Activated CD8-positive, alpha-beta memory T cell treated with anti-CD3 and anti-CD28 coated beads, Interleukin-2, amount 50 U/mL, for 48 hours (primary cell): ENCODE measurements at regions not wholly inside any gene's neighbourhood (a gene's known extent, or its start where the extent isn't known, plus 50 kb on each side); places are given as distances from the start of the nearest gene placed in this dataset.

Source experiments
- DNase-seq: peaks from one replicate; pipeline ENCODE4 v3.0.0-alpha.2; 2020

DNA sequence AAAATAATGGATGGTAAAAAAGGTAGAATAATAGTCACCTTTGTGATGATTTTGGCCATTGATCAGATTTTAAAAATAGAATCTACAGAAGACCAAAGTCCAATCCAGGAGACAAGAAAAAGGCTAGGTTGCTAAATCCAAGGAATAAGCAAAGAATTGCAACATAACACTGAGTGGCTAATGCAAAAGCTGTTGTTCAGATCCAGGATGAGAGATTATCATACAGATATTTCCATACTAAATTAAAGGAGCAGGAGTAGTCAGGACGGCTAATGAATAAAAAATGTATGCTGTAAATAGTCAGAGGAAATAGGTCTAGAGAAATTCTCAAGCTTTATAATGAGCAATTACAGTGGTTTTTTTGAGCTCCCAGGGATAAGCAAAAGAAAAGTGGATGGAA, 745.9 kb upstream of the ACVR2A start:
- DNase-seq, result no peak

DNA sequence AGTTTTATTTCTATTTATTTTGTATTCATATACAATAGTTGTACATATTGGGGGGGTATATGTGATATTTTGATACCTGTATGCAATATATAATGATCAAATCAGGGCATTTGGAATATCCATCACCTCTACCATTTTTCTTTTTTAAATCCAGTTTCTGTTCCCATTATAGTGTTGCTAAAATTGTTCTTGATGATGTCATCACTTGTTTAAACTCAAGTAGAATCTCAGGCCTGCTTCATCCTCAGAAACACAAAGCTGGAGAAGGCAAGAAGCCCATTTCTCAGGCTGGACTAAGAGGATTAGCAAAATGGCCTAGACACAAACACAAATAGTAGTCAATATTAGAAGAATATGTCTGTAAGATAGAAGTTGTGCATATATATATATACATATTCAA, 747.1 kb upstream of the ACVR2A start:
- DNase-seq, result no peak

DNA sequence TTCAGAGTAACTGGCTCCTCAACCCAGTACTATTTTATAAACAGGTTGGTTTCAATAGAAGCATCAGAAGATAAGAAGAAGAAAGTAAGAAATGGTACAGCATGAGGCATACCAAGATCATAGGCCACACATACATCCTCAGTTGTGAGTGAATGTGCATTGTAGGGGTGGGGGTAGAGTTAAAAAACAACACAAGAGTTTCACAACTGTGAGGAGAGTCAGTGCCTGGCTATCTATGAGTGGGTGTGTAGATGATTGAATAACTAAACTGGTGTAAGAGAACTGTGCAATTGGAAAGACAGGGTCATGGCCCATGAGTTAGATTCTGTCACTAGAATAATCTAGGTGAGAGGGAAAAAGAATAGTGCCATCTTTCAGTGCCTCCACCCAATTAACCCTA, 748.2 kb upstream of the ACVR2A start:
- DNase-seq, result no peak

DNA sequence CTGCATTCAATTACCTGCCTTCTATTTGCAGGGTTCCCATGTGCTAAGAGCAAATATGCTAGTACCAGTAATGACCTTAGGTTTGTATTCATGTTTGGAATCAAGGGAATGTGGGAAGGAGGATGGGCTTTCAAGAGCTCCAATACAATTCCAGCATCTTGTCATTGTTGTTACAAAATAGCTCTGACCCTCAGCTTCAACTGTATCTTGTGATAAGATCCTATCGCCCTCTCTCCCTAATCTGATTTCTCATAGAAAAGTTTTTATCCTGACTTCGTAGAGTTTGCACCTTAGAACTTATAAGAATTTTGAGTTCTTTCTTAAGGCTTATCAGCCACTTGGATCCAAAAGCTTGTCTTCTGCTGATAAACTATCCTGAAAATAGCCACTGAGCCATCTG, 749.5 kb upstream of the ACVR2A start:
- DNase-seq, result no peak

DNA sequence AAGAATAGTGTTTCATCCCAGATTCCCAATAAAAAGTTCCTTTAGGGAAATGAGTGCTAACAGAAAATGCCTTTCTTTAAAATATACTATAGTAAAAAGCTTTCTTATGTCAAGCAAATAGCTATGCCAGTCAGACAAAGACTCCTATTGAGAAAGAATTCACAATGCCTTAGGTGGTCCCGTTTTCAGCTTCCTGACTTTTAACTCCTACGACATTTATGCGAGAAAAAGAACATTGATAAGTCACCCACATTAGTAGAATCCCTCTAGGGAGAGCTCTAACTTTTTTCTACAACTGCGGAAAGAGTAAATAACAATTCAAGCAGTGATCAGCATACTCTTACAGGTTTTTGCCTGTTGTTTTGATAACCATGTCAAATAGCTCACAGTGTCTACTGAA, 750.8 kb upstream of the ACVR2A start:
- no peak for DNase-seq

DNA sequence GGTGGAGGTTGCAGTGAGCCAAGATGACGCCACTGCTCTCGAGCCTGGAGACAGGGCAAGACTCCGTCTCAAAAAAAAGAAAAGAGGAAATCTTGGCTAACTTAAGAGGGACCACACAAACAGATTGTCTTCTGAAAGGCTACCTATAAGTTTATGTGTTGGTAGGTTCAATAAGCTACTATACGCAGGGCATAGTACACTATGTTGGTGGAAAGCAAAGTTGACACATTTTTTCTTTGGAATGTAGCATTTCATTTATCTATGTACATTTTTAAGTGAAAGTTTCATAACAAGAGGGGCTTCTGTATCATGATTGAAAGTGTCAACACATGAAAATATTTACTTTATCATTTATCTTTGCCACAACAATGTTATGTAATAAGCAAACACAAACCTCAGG, 752.6 kb upstream of the ACVR2A start:
- DNase-seq, result no peak

DNA sequence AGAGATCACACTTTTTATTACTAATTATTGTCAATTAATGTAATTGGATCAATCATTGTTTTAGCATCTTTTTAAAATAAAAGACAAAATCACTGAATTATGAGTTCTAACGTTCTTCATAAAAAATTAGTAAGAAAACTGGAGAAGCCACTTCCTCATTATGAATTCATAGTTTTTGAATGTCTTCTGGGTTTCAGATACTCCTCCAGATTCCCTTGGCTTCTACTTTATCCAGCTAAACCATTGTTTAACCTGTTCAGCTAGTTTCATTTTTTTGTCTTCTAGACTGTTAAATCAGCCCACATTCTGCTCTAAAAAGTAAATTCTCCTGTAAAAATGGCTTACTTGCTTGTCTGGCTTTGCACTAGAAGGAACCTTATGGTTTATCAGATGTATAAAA, 753.4 kb upstream of the ACVR2A start:
- DNase-seq, result no peak

DNA sequence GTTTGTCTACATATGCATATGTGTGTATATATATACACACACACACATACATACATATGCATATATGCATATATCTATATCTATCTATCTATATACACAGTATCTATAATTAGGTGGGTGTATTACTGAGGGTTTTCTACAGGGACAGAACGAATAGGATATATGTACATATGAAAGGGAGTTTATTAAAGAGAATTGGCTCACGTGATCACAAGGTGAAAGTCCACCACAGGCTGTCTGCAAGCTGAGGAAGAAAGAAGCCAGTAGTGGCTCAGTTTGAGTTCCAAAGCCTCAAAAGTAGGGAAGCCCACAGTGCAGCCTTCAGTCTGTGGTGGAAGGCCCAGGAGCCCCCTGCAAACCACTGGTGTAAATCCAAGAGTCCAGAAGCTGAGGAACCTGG, 756.0 kb upstream of the ACVR2A start:
- no peak for DNase-seq

DNA sequence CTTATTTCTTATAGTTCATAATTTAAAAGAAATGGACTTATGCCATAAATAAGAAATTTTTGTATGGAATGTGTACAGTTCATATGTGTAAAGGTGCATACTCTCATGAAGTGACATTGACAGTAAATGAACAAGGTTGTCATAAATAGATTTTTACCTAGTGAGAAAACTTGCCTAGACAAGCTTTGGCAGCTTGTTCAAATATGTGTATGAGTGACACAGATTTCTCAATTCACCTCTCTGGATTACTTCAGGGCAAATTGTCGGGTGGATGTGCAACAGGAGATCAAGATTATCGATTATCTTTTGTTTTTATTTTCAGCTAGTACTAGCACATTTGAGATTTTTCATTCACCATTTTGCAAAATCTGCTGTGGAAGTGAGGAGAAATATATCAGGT, 758.1 kb upstream of the ACVR2A start:
- DNase-seq, result no peak

DNA sequence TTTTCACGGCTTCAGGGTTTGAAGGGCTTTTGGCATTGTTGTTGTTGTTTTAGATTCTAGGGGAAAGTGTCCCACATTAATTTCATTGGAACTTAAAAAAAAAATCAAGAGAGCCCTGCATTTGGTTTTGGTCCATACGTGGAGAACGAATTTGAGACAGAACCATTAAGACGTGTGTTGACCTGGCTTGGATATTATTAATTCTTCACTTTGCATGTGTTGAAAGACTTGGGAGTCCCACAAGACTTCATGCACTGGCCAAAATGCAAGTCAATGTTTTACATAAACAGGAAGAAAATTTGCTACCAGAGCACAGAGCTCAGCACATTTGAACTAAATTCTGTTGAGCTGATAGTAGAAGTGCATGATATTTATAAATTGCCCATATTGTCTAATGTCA, 761.2 kb upstream of the ACVR2A start:
- no peak for DNase-seq

DNA sequence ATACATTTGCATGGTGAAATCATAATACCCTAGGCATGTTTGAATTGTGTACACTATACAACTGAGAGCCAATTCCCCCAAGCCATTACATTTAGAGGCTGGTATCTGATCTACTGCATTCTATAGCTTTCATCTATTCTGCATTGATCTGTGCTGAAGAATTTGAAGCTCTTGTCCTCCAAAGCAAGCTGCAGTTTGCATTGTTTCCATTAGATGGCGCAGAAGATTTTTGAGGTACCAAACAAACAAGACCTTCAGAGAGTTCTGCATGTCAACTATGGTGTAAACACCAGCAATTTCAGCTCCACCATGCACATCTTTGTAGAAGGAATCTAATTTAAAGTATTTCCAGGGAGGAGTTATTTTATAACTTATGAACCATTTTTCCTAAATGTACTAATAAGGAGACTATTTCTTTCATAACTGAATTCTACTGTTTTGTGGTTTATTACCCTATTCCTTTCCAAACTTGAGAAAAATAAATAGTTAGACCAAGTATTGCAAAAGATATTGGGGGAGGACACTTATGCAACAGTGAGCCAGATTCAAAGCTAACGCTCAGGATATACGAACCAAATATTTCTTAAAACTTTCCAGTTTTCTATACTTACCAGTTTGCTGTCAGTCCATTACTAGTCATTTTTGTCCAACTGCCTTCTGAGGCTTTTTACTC, 761.8 kb upstream of the ACVR2A start:
- DNase-seq, result peak; percentile 52

DNA sequence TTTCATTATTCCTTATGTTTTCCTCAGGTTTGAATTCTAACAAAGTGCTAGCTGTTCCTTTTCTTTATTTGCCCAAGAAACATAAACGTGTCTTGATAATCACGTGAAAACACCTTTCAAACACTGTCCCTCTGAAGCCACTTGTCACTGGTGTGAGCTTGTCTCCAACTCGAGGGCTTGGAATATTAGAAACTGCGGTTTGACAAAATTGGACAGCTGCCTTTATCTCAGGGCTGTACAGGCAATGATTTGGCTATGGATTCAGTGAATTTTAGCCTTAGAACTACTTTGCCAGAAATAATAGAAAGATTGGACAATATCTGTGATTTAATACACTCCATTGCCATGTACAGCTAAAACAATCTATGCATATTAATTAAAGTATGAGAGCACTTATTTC, 763.0 kb upstream of the ACVR2A start:
- no peak for DNase-seq

DNA sequence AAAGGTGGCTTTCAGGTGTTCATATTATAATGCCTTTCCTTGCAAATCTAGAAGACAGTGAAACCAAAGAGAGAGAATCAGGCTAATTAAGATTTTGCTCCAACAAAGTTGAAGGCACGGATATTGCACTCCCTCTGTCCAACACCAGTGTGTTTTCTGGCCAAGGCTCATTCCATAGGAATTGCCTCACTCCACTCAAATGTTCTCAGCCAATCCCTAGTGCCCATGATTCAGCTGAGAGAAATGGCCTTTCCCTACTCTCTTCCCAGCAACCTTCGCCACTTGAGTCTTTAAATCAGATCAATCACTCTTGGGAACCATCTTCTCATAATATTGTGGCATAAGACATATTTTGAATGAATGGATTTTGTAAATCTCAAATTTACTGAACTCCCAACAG, 768.2 kb upstream of the ACVR2A start:
- no peak for DNase-seq

DNA sequence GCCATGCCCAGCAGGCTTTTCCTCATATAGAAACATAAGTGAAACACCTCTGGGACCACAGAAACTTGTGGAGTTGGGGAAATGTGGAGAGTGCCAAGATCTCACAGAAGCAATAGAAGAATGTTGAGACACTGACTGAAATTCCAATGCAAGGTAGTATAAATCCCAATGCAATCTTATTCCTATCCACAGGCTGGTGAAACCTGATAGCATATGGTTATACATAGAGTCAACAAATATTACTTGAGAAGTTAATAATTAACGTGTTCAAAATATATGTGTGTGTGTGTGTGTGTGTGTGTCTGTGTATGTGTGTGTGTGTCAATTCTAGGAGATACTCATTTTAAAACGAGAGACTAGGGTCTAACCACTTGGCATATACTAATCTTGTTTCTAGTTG, 776.8 kb upstream of the ACVR2A start:
- no peak for DNase-seq

DNA sequence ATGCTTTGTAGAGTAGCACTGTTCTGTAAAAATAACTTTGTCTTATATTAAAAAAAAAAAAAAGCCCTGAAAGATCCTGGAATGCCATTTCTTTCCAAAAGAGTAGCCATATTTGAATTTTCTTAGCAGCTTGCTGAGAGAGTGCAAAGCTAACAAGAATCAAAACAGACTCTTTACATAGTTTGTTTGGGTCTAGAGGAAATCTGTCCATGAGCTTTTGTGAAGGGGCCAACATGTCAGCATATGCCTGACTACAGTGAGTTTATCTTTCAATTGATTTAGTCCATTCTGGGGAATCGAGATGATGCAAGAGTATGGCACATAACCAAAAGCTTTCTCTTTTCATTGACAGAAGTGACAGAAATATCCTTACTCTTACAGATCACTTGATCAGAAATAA, 777.7 kb upstream of the ACVR2A start:
- no peak for DNase-seq

DNA sequence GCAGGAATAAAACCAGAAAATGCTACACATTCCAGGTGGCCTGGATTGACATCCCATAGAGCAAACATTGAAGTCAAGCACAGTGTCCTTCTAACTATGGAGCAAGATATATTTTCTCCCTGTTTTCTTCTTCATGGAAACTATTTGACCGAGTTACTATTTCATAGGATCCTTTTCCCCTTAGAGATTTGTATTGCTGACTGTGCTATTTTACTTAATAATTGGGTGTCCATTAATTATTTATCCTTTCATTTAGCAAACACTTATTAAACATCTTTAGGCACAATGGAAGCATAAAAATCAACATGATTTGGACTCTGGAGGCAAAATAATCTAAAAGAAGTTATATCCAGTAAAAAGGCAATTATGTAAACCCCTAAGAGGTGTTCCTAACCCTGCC, 782.8 kb upstream of the ACVR2A start:
- no peak for DNase-seq

DNA sequence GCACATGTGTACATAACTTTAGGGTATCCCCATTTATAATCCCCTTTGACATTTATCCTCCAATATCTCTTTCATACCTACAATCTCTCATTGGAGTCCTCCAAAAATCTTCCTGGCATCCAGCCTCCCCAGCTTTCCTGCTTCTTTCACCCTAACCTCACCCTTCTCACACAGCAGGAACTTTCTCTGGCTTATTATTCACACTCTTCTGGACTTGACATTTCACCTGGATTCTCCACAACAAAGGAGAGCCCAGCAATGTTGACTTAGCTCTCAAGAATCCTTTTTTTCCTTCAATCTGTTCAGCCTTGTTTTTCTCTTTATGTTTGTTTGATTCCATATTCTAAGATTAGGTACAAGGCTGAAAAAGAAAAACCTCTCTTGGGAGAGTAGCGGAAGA, 783.6 kb upstream of the ACVR2A start:
- no peak for DNase-seq

DNA sequence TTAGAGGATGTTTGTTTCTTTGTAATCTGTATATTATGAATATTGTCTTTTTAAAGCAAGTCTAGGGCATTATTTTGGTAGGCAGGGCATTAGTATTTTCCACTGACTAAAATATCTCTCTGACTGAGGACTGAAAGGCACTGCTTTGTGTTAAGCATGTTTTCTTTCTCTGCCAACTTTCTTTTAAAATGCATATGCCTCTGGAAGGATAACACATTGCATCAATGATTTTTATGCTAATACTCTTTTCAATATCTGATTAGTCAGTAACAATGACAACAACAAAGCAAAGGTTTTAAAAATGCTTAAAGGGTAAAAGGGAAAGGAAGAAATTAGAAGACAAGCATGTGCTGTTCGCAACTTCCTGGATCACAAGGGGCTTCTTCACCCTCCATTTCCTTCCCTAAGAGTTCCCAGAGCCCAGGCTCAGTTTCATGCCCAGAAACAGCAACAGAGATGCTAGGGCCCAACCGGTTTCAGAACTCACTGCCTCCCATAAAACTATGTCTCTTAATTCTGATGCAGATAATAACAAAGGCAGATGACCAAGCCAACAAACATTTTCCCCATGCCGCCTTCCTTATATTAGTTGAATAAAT, 786.8 kb upstream of the ACVR2A start:
- DNase-seq, result no peak

DNA sequence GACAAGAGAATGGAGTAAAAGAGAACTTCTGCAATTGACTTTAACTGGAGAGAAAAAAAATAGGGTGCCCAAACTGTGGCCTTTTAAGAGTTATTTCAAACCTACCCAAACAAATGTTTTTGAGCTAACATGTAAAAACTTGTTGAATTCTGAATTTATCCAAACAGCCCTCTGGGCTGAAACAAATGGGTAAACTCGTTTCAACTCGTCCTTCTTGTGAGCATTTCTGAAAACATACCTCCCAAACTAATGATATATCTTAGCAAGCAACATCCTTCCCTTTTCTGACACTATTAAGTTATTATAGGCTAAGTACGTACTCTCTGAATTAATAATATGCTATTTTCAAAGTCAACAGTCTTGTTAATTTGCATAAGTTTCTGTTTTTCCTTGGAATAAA, 793.0 kb upstream of the ACVR2A start:
- no peak for DNase-seq

DNA sequence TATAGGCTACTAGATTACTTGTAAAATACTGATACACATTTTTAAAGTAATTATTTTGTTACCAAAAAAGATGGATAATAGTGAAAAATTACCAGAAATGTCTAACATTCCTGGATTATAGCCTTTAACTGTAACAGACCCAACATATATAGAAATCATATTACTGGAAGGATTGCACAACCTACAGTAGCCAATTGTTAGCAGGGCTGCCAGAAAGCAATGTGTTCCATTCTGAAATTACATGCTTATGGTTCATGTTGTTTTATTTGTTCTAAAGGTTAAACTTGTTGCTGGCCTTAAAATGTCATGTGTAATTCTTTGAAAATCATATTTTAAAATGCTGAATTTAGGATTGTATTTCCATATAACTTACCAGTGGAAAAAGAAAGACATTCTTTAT, 793.6 kb upstream of the ACVR2A start:
- no peak for DNase-seq

DNA sequence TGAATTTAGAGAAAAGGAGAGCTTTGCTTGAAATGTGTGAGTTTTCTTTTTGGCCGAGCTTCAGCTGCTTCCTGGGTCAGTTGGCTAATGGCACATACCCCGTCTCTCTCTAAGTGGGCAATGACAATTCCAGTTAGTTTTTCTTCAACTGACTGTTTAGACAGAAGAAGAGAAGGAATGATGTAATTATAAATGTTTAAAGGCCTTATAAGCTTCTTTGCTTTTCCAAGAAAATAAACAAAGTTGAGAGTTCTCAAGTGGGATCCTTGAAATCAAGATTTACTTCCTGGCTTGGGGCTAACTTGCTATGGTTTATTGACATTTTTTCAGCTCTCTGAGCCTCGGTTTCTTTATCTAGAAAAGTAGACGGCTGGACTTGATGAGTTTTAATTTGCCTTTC, 794.9 kb upstream of the ACVR2A start:
- no peak for DNase-seq

DNA sequence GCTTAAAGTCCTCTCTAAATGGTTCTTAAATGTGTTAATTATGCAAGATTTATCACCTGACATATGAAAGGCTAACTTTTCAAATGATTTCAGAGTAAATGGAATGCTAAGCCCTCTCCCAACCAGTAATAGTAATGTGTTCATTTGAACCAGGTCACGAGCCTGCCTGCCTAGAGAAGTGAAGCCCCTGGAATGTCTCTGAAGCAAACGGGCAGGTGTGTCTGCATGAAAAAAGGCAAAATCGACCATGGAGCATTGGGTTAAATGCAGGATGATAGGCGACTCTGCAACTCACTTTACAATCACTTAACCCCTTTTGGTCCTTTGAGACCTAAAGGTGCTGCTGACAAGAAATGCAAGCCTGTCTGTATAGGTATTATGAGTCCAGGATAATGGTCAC, 798.4 kb upstream of the ACVR2A start:
- DNase-seq, result no peak

DNA sequence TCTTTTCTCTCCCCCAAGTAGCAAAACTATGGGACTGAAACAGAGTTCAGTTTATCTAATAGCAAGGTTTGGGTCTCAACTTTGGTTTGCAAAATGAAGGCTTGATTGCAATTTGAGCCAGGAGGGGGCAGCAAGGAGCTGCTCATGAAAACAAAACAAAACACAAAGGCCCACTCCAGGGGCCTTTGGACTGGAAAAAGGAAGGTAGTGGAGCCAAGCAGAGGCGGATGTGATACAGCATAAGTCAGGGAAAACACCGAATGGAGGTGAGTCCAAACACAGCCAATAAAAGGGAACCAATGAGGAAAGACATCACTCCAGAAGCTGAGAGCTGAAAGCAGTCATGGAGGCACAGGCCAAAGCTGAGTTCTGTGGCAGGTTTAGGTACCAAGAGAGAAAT, 799.7 kb upstream of the ACVR2A start:
- DNase-seq, result peak; percentile 63

DNA sequence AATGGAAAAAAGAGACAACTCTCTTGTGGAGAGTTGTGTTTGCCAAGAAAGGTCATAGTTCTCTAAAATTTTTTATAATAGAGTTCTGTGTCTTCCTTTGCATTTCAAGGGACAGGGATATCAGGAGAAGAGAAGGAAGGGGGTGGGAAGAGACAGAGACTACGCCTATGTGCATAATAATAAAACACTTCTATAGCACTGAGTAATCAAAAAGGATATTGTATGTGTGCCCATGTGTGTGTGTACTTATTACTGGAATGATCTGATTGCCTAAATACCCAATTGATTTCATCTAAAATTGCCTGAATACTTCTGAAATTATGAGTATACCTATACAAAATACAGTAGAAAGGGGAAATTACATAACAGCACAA, 803.7 kb upstream of the ACVR2A start:
- no peak for DNase-seq

DNA sequence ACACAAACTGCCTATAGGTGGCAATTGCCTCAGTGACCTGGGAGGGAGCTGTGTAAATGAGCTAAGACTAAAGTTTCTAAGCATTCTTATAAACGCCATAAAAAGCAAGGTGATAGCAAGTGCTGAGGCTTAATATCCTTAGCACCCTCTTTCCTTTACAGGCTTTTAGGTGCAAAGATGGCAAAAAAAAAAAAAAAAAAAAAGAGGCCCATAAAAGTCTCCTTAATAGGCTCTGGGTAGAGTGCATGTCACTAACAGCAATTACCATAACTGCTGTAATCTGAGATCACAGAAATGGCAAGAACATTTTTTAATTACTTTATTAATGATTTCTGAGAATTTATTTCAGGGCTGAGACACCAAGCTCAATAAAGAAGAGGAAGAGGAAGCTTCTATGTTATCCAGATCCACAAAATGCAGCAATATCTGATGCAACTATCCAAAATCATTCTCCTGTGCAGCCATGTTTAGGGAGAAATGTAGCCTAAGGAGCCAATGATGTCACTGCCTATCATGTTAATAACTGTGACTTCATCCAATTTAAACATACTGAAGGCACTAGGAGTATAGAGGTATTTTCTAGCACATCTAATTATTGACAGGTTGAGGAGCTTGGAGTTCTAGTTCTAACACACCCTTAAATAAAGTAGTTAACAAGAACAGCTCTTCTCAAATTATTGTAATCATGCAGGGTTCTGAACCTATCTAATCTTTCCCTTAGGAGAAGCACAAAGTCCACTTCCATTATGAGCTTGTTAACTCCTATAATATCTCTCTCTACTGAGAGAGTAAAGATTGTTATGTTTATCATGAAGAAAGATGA, 804.3 kb upstream of the ACVR2A start:
- no peak for DNase-seq
